H1 (cell line): ENCODE measurements at regions not wholly inside any gene's neighbourhood (a gene's known extent, or its start where the extent isn't known, plus 50 kb on each side); places are given as distances from the start of the nearest gene placed in this dataset.

Experiments used
- CTCF ChIA-PET: fragments of 300-600 bp; sonication (Branson Sonifier 250); formaldehyde crosslinking; loops from one replicate; lab custom pipeline; 2021; ENCODE audit not compliant: partially characterized antibody; lab: Charles Lee
- POLR2A ChIA-PET: fragments of 300-600 bp; sonication (Branson Sonifier 250); formaldehyde crosslinking; loops from one replicate; lab custom pipeline; 2021; ENCODE audit warnings: inconsistent platforms; ENCODE audit not compliant: partially characterized antibody; lab: Charles Lee
- DNase-seq, 2 experiments: peaks; one replicate each; pipeline versions ENCODE4 v3.0.0 to v3.0.0-alpha.2; 2010 to 2022; ENCODE audit warnings: low spot score in 2 of 2, low read depth in 1 of 2, mixed read lengths in 1 of 2
- FAIRE-seq: peaks from 2 replicates; lab custom pipeline; 2011; peaks lifted over from hg19 to GRCh38; lab: Jason Lieb, UNC
- H2AFZ ChIP-seq: 2 replicates; pipeline ENCODE4 v1.8.1; 2012; ENCODE audit warnings: low read length, inconsistent platforms
- H2AK5ac ChIP-seq: 2 replicates; pipeline ENCODE4 v1.6.1; 2013; ENCODE audit warnings: low read depth, low read length
- H2BK120ac ChIP-seq: replicated peaks from 2 replicates; pipeline ENCODE3; 2013; ENCODE audit warnings: low read depth, low read length, inconsistent platforms
- H2BK12ac ChIP-seq: 2 replicates; pipeline ENCODE4 v1.6.1; 2013; ENCODE audit warnings: low read depth, low read length
- H2BK15ac ChIP-seq: 2 replicates; pipeline ENCODE4 v1.6.1; 2013; ENCODE audit warnings: low read length
- H2BK20ac ChIP-seq: 2 replicates; pipeline ENCODE4 v1.6.1; 2013; ENCODE audit warnings: low read length
- H2BK5ac ChIP-seq: 2 replicates; pipeline ENCODE4 v1.6.1; 2013; ENCODE audit warnings: low read depth, low read length
- H3K14ac ChIP-seq: 2 replicates; pipeline ENCODE4 v1.6.1; 2013; ENCODE audit warnings: inconsistent platforms; ENCODE audit not compliant: insufficient read length
- H3K18ac ChIP-seq: 2 replicates; pipeline ENCODE4 v1.6.1; 2013; ENCODE audit warnings: low read length; ENCODE audit errors: extremely low read depth
- H3K23ac ChIP-seq: 2 replicates; pipeline ENCODE4 v1.6.1; 2013; ENCODE audit warnings: inconsistent platforms; ENCODE audit not compliant: insufficient read length
- H3K23me2 ChIP-seq: 2 replicates; pipeline ENCODE4 v1.6.1; 2013; ENCODE audit warnings: low read depth, low read length
- H3K27ac ChIP-seq: 2 replicates; pipeline ENCODE4 v1.6.1; 2011; ENCODE audit warnings: low read depth, low read length, inconsistent platforms
- H3K27me3 ChIP-seq, 4 experiments: replicated peaks in 1 of 4; 1 replicate in 1 of 4; 2 replicates in 3 of 4; pipeline versions ENCODE4 v1.6.1 to v1.8.1; 2011 to 2013; ENCODE audit warnings: low read length in 3 of 4, mild to moderate bottlenecking in 3 of 4, inconsistent platforms in 2 of 4, mixed read lengths in 2 of 4, moderate library complexity in 1 of 4; ENCODE audit not compliant: control insufficient read depth in 3 of 4, insufficient read depth in 3 of 4; ENCODE audit errors: extremely low read depth in 1 of 4
- H3K36me3 ChIP-seq, 4 experiments: 2 replicates each; pipeline versions ENCODE4 v1.6.1 to v1.8.1; 2011 to 2013; ENCODE audit warnings: mild to moderate bottlenecking in 4 of 4, low read length in 3 of 4, moderate library complexity in 2 of 4, control low read depth in 1 of 4, inconsistent platforms in 1 of 4; ENCODE audit not compliant: insufficient read depth in 4 of 4, control insufficient read depth in 2 of 4
- H3K4ac ChIP-seq: replicated peaks from 2 replicates; pipeline ENCODE3; 2013; ENCODE audit warnings: low read length, low read depth, mixed read lengths, inconsistent platforms; ENCODE audit not compliant: insufficient read length
- H3K4me1 ChIP-seq, 4 experiments: replicated peaks in 1 of 4; 1 replicate in 1 of 4; 2 replicates in 3 of 4; pipeline versions ENCODE4 v1.6.1 to v1.8.1; 2011 to 2013; ENCODE audit warnings: low read length in 3 of 4, inconsistent platforms in 2 of 4, mixed read lengths in 1 of 4; ENCODE audit not compliant: insufficient read depth in 4 of 4, control insufficient read depth in 3 of 4
- H3K4me2 ChIP-seq, 2 experiments: 2 replicates each; pipeline versions ENCODE4 v1.6.1 to v1.8.1; 2011 to 2013; ENCODE audit warnings: low read depth in 2 of 2, low read length in 2 of 2, control low read depth in 1 of 2, inconsistent platforms in 1 of 2, mild to moderate bottlenecking in 1 of 2; ENCODE audit not compliant: insufficient read depth in 1 of 2
- H3K4me3 ChIP-seq, 4 experiments: fragments of 200-600, 300-600 bp in 1 of 4; sonication (generic), shearing (Covaris generic), sonication (Bioruptor Twin) in 1 of 4; 2 replicates each; pipeline versions ENCODE4 v1.5.1 to v1.8.1; 2011 to 2016; ENCODE audit warnings: low read length in 4 of 4, low read depth in 3 of 4, control low read depth in 2 of 4, inconsistent platforms in 2 of 4, mild to moderate bottlenecking in 2 of 4, mixed read lengths in 1 of 4, moderate library complexity in 1 of 4; ENCODE audit not compliant: insufficient read depth in 2 of 4; ENCODE audit errors: extremely low read depth in 1 of 4
- H3K56ac ChIP-seq: replicated peaks from 2 replicates; pipeline ENCODE3; 2013; ENCODE audit warnings: low read depth, mild to moderate bottlenecking, mixed read lengths, low read length, inconsistent platforms; ENCODE audit not compliant: insufficient read length
- H3K79me1 ChIP-seq: 2 replicates; pipeline ENCODE4 v1.6.1; 2013; ENCODE audit warnings: low read depth, low read length, control low read depth
- H3K79me2 ChIP-seq, 2 experiments: 2 replicates each; pipeline versions ENCODE4 v1.6.1 to v1.8.1; 2012 to 2013; ENCODE audit warnings: low read length in 2 of 2, mild to moderate bottlenecking in 2 of 2, inconsistent platforms in 1 of 2; ENCODE audit not compliant: insufficient read depth in 2 of 2, control insufficient read depth in 1 of 2
- H3K9ac ChIP-seq, 4 experiments: replicated peaks in 1 of 4; 1 replicate in 1 of 4; 2 replicates in 3 of 4; pipeline versions ENCODE4 v1.6.1 to v1.8.1; 2011 to 2013; ENCODE audit warnings: low read depth in 3 of 4, low read length in 3 of 4, control low read depth in 2 of 4, mild to moderate bottlenecking in 2 of 4, moderate library complexity in 2 of 4, inconsistent platforms in 1 of 4; ENCODE audit errors: extremely low read depth in 1 of 4
- H3K9me3 ChIP-seq, 2 experiments: 2 replicates each; pipeline versions ENCODE4 v1.6.1 to v1.8.1; 2012 to 2013; ENCODE audit warnings: mild to moderate bottlenecking in 2 of 2, moderate library complexity in 2 of 2, control low read depth in 1 of 2, inconsistent platforms in 1 of 2, low read depth in 1 of 2, low read length in 1 of 2, mixed read lengths in 1 of 2; ENCODE audit not compliant: insufficient read depth in 2 of 2
- H4K20me1 ChIP-seq, 2 experiments: replicated peaks in 1 of 2; 2 replicates each; pipeline versions ENCODE3 to v1.8.1; 2011 to 2013; ENCODE audit warnings: inconsistent platforms in 2 of 2, low read length in 2 of 2, mild to moderate bottlenecking in 1 of 2; ENCODE audit not compliant: insufficient read depth in 2 of 2, control insufficient read depth in 1 of 2
- H4K5ac ChIP-seq: 2 replicates; pipeline ENCODE4 v1.6.1; 2013; ENCODE audit warnings: low read length, low read depth, mixed read lengths, inconsistent platforms; ENCODE audit not compliant: insufficient read length
- H4K8ac ChIP-seq: 2 replicates; pipeline ENCODE4 v1.8.0; 2013; ENCODE audit warnings: mild to moderate bottlenecking, moderate library complexity, low read length, inconsistent platforms; ENCODE audit not compliant: insufficient read depth; ENCODE audit errors: extremely low read depth
- H4K91ac ChIP-seq: replicated peaks from 2 replicates; pipeline ENCODE3; 2013; ENCODE audit warnings: low read length, mixed read lengths, inconsistent platforms; ENCODE audit not compliant: insufficient read length
- BRCA1 ChIP-seq: IDR thresholded peaks from 2 replicates; pipeline ENCODE4 v1.6.1; 2012; ENCODE audit warnings: low read depth, low read length, improper control_type of control experiment
- CBX5 ChIP-seq: fragments of 300-800, 300-1000 bp; sonication (generic); IDR thresholded peaks from 2 replicates; pipeline ENCODE4 v1.7.1; 2016; ENCODE audit warnings: antibody characterized with exemption, low read length, low read depth
- CHD1 ChIP-seq: IDR thresholded peaks from 2 replicates; pipeline ENCODE4 v1.6.1; 2012; ENCODE audit warnings: low read depth, low read length, improper control_type of control experiment
- CREB1 ChIP-seq: IDR thresholded peaks from 2 replicates; pipeline ENCODE4 v1.6.1; 2012; ENCODE audit warnings: inconsistent platforms
- GABPA ChIP-seq: IDR thresholded peaks from 2 replicates; pipeline ENCODE4 v1.6.1; 2011; ENCODE audit warnings: mild to moderate bottlenecking, low read length, moderate library complexity, borderline replicate concordance; ENCODE audit not compliant: insufficient read depth
- KDM1A ChIP-seq: fragments of 200-600, 300-600 bp; sonication (generic); IDR thresholded peaks from 2 replicates; pipeline ENCODE4 v1.7.1; 2016; ENCODE audit warnings: mild to moderate bottlenecking, low read length, borderline replicate concordance
- MAFK ChIP-seq: IDR thresholded peaks from 2 replicates; pipeline ENCODE4 v1.6.1; 2012; ENCODE audit warnings: low read depth, mild to moderate bottlenecking, improper control_type of control experiment, low read length
- NANOG ChIP-seq: IDR thresholded peaks from 2 replicates; pipeline ENCODE4 v1.6.1; 2011; ENCODE audit warnings: low read length, low read depth, mild to moderate bottlenecking, inconsistent platforms; ENCODE audit not compliant: insufficient read depth, poor library complexity, severe bottlenecking
- PHF8 ChIP-seq: fragments of 200-600 bp; sonication (generic); conservative IDR thresholded peaks from 2 replicates; pipeline ENCODE4 v1.7.1; 2012; ENCODE audit warnings: low read depth, mild to moderate bottlenecking, inconsistent platforms, low read length, moderate library complexity
- SIRT6 ChIP-seq: IDR thresholded peaks from one replicate; pipeline ENCODE4 v1.7.1; 2012; ENCODE audit warnings: low read length, inconsistent platforms
- SP4 ChIP-seq: IDR thresholded peaks from 2 replicates; pipeline ENCODE4 v1.6.1; 2012; ENCODE audit warnings: low read length, inconsistent platforms
- TAF7 ChIP-seq: optimal IDR thresholded peaks from 2 replicates; pipeline ENCODE3; 2011; ENCODE audit warnings: low read depth, mild to moderate bottlenecking, inconsistent platforms, low read length, moderate library complexity, borderline replicate concordance
- TEAD4 ChIP-seq: IDR thresholded peaks from 2 replicates; pipeline ENCODE4 v1.6.1; 2012; ENCODE audit warnings: low read depth, low read length, inconsistent platforms, mixed read lengths
- WGBS, 2 experiments: shearing (Covaris generic) in 1 of 2; methylation state at CpG; one replicate each; pipeline versions ENCODE4 v1.1.6 to v1.1.7; 2013 to 2015; ENCODE audit warnings: low lambda C conversion rate in 2 of 2, mixed read lengths in 2 of 2, inconsistent platforms in 1 of 2, low coverage in 1 of 2, missing lambda C conversion rate in 1 of 2; ENCODE audit not compliant: insufficient replicate concordance in 2 of 2, insufficient coverage in 1 of 2, insufficient read length in 1 of 2; ENCODE audit errors: extremely low coverage in 1 of 2, missing lambda C conversion rate in 1 of 2; 5-methylcytosine and 5-hydroxymethylcytosine counted together
- TF ChIP-seq, protein P1 (sequence below): IDR thresholded peaks from 2 replicates; pipeline ENCODE4 v1.6.1; 2012; ENCODE audit warnings: inconsistent platforms
- TF ChIP-seq, protein P2 (sequence below): IDR thresholded peaks from 2 replicates; pipeline ENCODE4 v1.6.1; 2011; ENCODE audit warnings: low read depth, mild to moderate bottlenecking, low read length; ENCODE audit not compliant: insufficient read depth

DNA sequence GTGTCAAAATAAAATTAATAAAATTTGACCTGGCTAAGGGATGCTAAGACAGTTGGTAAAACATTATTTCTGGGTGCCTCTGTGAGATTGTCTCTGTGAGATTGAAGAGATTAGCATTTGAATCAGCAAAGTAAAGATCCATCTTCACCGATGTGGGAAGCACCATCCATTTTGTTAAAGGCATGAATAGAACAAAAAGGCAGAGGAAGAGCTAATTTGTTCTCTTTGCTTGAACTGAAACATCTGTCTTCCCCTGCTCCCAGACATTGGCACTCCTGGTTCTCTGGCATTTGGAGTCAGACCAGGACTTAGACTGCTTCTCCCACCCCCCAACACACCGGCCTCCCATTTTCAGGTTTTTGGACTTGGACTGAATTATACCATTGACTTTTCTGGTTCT lies 603.8 kb upstream of the LINC00305 start:
- ChIA-PET CTCF (no interaction called here), POLR2A (no interaction called here)
- no peaks in the 10 kb centered on the region for H3K36me3 ChIP-seq
- no peak overlapping the region for H2BK120ac ChIP-seq
- no peaks in the 10 kb centered on the region for H4K20me1 ChIP-seq
- H2BK12ac ChIP-seq: no peak overlapping the region
- H3K27ac ChIP-seq: no peak overlapping the region
- H3K4ac ChIP-seq: no peak overlapping the region
- H3K18ac ChIP-seq: no peak overlapping the region
- no peak overlapping the region for H3K23ac ChIP-seq
- H3K9ac ChIP-seq: no peak overlapping the region
- no peak overlapping the region for H2BK5ac ChIP-seq
- no peak for DNase-seq
- no peak overlapping the region for H4K5ac ChIP-seq
- no peaks in the 10 kb centered on the region for H3K27me3 ChIP-seq
- H2BK15ac ChIP-seq: no peak overlapping the region
- H2BK20ac ChIP-seq: no peak overlapping the region
- FAIRE-seq: no peak
- no peak overlapping the region for H3K4me3 ChIP-seq
- H3K9me3 ChIP-seq: no peaks in the 10 kb centered on the region
- no peak overlapping the region for H3K56ac ChIP-seq
- H3K14ac ChIP-seq: no peak overlapping the region
- 61% methylated on average over 2 of the region's 2 CpGs; no CpG with 5 or more reads in 1 of the 2 experiments for WGBS, 2 experiments
- H3K79me2 ChIP-seq: no peaks in the 10 kb centered on the region
- no peaks in the 10 kb centered on the region for H3K23me2 ChIP-seq
- H2AFZ ChIP-seq: 0 out of 2 replicates have a peak overlapping the region, but pooled peaks have one; percentile 76
- H3K79me1 ChIP-seq: no peaks in the 10 kb centered on the region
- H4K8ac ChIP-seq: no peak overlapping the region
- H2AK5ac ChIP-seq: no peak overlapping the region
- H4K91ac ChIP-seq: peak overlapping the region; percentile 32
- H3K4me1 ChIP-seq: peaks cover 0 to 9% (median 1%) of the 10 kb centered on the region in 4 experiments; a peak in 3 of 7 replicates
- H3K4me2 ChIP-seq: peak overlapping the region in 1 of 2 experiments; percentile 50; a peak in 3 of 4 replicates
- TF ChIP-seq TEAD4 (no peak), BRCA1 (no peak), SP4 (no peak), TAF7 (no peak), MAFK (no peak), CREB1 (no peak), CHD1 (no peak), KDM1A (no peak), PHF8 (no peak), CBX5 (no peak), SIRT6 (no peak), NANOG (no peak), GABPA (no peak)
- TF ChIP-seq, protein P1, sequence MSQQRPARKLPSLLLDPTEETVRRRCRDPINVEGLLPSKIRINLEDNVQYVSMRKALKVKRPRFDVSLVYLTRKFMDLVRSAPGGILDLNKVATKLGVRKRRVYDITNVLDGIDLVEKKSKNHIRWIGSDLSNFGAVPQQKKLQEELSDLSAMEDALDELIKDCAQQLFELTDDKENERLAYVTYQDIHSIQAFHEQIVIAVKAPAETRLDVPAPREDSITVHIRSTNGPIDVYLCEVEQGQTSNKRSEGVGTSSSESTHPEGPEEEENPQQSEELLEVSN: no peak
- TF ChIP-seq, protein P2, sequence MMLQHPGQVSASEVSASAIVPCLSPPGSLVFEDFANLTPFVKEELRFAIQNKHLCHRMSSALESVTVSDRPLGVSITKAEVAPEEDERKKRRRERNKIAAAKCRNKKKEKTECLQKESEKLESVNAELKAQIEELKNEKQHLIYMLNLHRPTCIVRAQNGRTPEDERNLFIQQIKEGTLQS: no peak
